WTC11 (cell line): ENCODE measurements at regions not wholly inside any gene's neighbourhood (a gene's known extent, or its start where the extent isn't known, plus 50 kb on each side); places are given as distances from the start of the nearest gene placed in this dataset.

Experiments
- ATAC-seq: fragments of 200-7000 bp; cut with Tn5 transposase; 2 replicates; pipeline ENCODE4 v1.10.0; 2021; ENCODE audit warnings: mild to moderate bottlenecking, moderate library complexity
- CTCF ChIA-PET: fragments of 300-600 bp; sonication (Branson Sonifier 250); formaldehyde crosslinking; loops from one replicate; lab custom pipeline; 2021; ENCODE audit warnings: antibody characterized with exemption; lab: Charles Lee
- POLR2A ChIA-PET: fragments of 350-600 bp; sonication (Branson Sonifier 250); formaldehyde crosslinking; loops from one replicate; lab custom pipeline; 2021; ENCODE audit warnings: antibody characterized with exemption; lab: Charles Lee
- DNase-seq: peaks from one replicate; pipeline ENCODE4 v3.0.0; 2021; ENCODE audit warnings: low spot score
- H3K27ac Mint-ChIP-seq: 2 replicates; pipeline ENCODE4 v1.8.0; 2021; ENCODE audit warnings: mixed read lengths
- H3K27me3 Mint-ChIP-seq: 2 replicates; pipeline ENCODE4 v1.8.0; 2021; ENCODE audit warnings: low read depth, mild to moderate bottlenecking, moderate library complexity, mixed read lengths
- H3K36me3 Mint-ChIP-seq: 2 replicates; pipeline ENCODE4 v1.8.0; 2021; ENCODE audit warnings: mixed read lengths
- H3K4me1 Mint-ChIP-seq: 2 replicates; pipeline ENCODE4 v1.8.0; 2022; ENCODE audit warnings: mixed read lengths
- H3K4me3 Mint-ChIP-seq: 2 replicates; pipeline ENCODE4 v1.8.0; 2021; ENCODE audit warnings: mild to moderate bottlenecking, moderate library complexity, mixed read lengths
- H3K9me3 Mint-ChIP-seq: 2 replicates; pipeline ENCODE4 v1.8.0; 2021; ENCODE audit warnings: mixed read lengths
- AR ChIP-seq: fragments of 250-450 bp; sonication (Bioruptor Pico); IDR thresholded peaks from 2 replicates; pipeline ENCODE4 v1.9.0; 2021; ENCODE audit warnings: mild to moderate bottlenecking
- CREB1 ChIP-seq: sonication (generic); formaldehyde crosslinking; IDR thresholded peaks from 2 replicates; pipeline ENCODE4 v1.8.0; 2023; ENCODE audit warnings: mild to moderate bottlenecking, missing genetic modification reagents
- ETV6 ChIP-seq: sonication (generic); formaldehyde crosslinking; IDR thresholded peaks from 2 replicates; pipeline ENCODE4 v1.8.1; 2022; ENCODE audit warnings: mild to moderate bottlenecking, missing genetic modification reagents
- FOXP1 ChIP-seq: sonication (generic); formaldehyde crosslinking; IDR thresholded peaks from 2 replicates; pipeline ENCODE4 v1.8.0; 2022; ENCODE audit warnings: missing genetic modification reagents, mild to moderate bottlenecking, moderate library complexity, borderline replicate concordance
- GTF2I ChIP-seq: fragments of 250-450 bp; sonication (Bioruptor Pico); conservative IDR thresholded peaks from 2 replicates; pipeline ENCODE4 v1.4.0; 2021; ENCODE audit warnings: mild to moderate bottlenecking
- IRF2 ChIP-seq: sonication (generic); formaldehyde crosslinking; IDR thresholded peaks from 2 replicates; pipeline ENCODE4 v1.8.0; 2022; ENCODE audit warnings: low read depth, missing genetic modification reagents, borderline replicate concordance
- MLX ChIP-seq: sonication (generic); formaldehyde crosslinking; IDR thresholded peaks from 2 replicates; pipeline ENCODE4 v1.8.1; 2023; ENCODE audit warnings: mild to moderate bottlenecking, missing genetic modification reagents, moderate library complexity
- MYBL2 ChIP-seq: sonication (generic); formaldehyde crosslinking; IDR thresholded peaks from 2 replicates; pipeline ENCODE4 v1.8.1; 2023; ENCODE audit warnings: mild to moderate bottlenecking, moderate library complexity, missing genetic modification reagents
- NFATC4 ChIP-seq: fragments of 250-450 bp; sonication (Bioruptor Pico); IDR thresholded peaks from 2 replicates; pipeline ENCODE4 v1.9.0; 2021; ENCODE audit warnings: mild to moderate bottlenecking
- NR1H2 ChIP-seq: sonication (generic); formaldehyde crosslinking; IDR thresholded peaks from 2 replicates; pipeline ENCODE4 v1.9.0; 2021; ENCODE audit warnings: mild to moderate bottlenecking, moderate library complexity, missing genetic modification reagents
- TEAD1 ChIP-seq: sonication (generic); formaldehyde crosslinking; IDR thresholded peaks from 2 replicates; pipeline ENCODE4 v1.8.0; 2022; ENCODE audit warnings: mild to moderate bottlenecking, missing genetic modification reagents
- ZNF121 ChIP-seq: sonication (generic); formaldehyde crosslinking; IDR thresholded peaks from 2 replicates; pipeline ENCODE4 v1.8.0; 2023; ENCODE audit warnings: missing genetic modification reagents
- ZNF317 ChIP-seq: sonication (generic); formaldehyde crosslinking; IDR thresholded peaks from 2 replicates; pipeline ENCODE4 v1.8.1; 2023; ENCODE audit warnings: low read depth, mild to moderate bottlenecking, moderate library complexity, missing genetic modification reagents, borderline replicate concordance
- ZNF423 ChIP-seq: fragments of 250-450 bp; sonication (Bioruptor Pico); IDR thresholded peaks from 2 replicates; pipeline ENCODE4 v2.1.2; 2022; ENCODE audit warnings: mild to moderate bottlenecking, moderate library complexity
- ZNF671 ChIP-seq: fragments of 250-450 bp; sonication (Bioruptor Pico); IDR thresholded peaks from 2 replicates; pipeline ENCODE4 v1.8.0; 2021; ENCODE audit warnings: mild to moderate bottlenecking
- TF ChIP-seq, protein P1 (sequence below): sonication (generic); formaldehyde crosslinking; IDR thresholded peaks from 2 replicates; pipeline ENCODE4 v1.8.1; 2022; ENCODE audit warnings: mild to moderate bottlenecking, missing genetic modification reagents, moderate library complexity, borderline replicate concordance
- TF ChIP-seq, protein P2 (sequence below): sonication (generic); formaldehyde crosslinking; IDR thresholded peaks from 2 replicates; pipeline ENCODE4 v1.8.1; 2022; ENCODE audit warnings: low read depth, missing genetic modification reagents, borderline replicate concordance
- TF ChIP-seq, protein P3 (sequence below): sonication (generic); formaldehyde crosslinking; conservative IDR thresholded peaks from 2 replicates; pipeline ENCODE4 v1.8.1; 2022; ENCODE audit warnings: mild to moderate bottlenecking, missing genetic modification reagents
- TF ChIP-seq, protein P4 (sequence below): sonication (generic); formaldehyde crosslinking; IDR thresholded peaks from 2 replicates; pipeline ENCODE4 v1.8.0; 2022; ENCODE audit warnings: mild to moderate bottlenecking, missing genetic modification reagents

- no peak for TF ChIP-seq FOXP1 (CRISPR knock-in tag)
- TF ChIP-seq, protein P1, sequence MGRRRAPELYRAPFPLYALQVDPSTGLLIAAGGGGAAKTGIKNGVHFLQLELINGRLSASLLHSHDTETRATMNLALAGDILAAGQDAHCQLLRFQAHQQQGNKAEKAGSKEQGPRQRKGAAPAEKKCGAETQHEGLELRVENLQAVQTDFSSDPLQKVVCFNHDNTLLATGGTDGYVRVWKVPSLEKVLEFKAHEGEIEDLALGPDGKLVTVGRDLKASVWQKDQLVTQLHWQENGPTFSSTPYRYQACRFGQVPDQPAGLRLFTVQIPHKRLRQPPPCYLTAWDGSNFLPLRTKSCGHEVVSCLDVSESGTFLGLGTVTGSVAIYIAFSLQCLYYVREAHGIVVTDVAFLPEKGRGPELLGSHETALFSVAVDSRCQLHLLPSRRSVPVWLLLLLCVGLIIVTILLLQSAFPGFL (CRISPR knock-in tag), result no peak
- TF ChIP-seq, protein P2, sequence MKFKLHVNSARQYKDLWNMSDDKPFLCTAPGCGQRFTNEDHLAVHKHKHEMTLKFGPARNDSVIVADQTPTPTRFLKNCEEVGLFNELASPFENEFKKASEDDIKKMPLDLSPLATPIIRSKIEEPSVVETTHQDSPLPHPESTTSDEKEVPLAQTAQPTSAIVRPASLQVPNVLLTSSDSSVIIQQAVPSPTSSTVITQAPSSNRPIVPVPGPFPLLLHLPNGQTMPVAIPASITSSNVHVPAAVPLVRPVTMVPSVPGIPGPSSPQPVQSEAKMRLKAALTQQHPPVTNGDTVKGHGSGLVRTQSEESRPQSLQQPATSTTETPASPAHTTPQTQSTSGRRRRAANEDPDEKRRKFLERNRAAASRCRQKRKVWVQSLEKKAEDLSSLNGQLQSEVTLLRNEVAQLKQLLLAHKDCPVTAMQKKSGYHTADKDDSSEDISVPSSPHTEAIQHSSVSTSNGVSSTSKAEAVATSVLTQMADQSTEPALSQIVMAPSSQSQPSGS (CRISPR knock-in tag), result no peak
- no peak for TF ChIP-seq IRF2 (CRISPR knock-in tag)
- TF ChIP-seq NFATC4 (CRISPR knock-in tag), result no peak
- TF ChIP-seq CREB1 (CRISPR knock-in tag), result no peak
- no peak for TF ChIP-seq MYBL2 (CRISPR knock-in tag)
- TF ChIP-seq, protein P3, sequence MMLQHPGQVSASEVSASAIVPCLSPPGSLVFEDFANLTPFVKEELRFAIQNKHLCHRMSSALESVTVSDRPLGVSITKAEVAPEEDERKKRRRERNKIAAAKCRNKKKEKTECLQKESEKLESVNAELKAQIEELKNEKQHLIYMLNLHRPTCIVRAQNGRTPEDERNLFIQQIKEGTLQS, result no peak
- TF ChIP-seq, protein P4, sequence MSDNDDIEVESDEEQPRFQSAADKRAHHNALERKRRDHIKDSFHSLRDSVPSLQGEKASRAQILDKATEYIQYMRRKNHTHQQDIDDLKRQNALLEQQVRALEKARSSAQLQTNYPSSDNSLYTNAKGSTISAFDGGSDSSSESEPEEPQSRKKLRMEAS (CRISPR knock-in tag), result no peak
- TF ChIP-seq AR (CRISPR knock-in tag), result no peak
- no peak for TF ChIP-seq TEAD1 (CRISPR knock-in tag)
- no peak for TF ChIP-seq ZNF317 (CRISPR knock-in tag)
- TF ChIP-seq ZNF671 (CRISPR knock-in tag), result no peak
- no peak for TF ChIP-seq ETV6 (CRISPR knock-in tag)
- TF ChIP-seq ZNF423, result no peak
- no peak for TF ChIP-seq GTF2I (CRISPR knock-in tag)
- H3K27ac Mint-ChIP-seq, result no peak overlapping the region
- peaks cover 11% of the 10 kb centered on the region; the same call in 1 of the 2 replicates for H3K36me3 Mint-ChIP-seq
- CTCF ChIA-PET, result interaction anchor here (0.7 kb wide), 1 partner anchor 35 kb away, joined by 4 read pairs; no protein-coding TSS in a partner anchor
- POLR2A ChIA-PET, result no interaction called here
- peaks cover 39% of the 10 kb centered on the region for H3K27me3 Mint-ChIP-seq
- peaks cover 11% of the 10 kb centered on the region for H3K9me3 Mint-ChIP-seq
- ATAC-seq, result no peak
- no peak for DNase-seq
- no peak overlapping the region for H3K4me3 Mint-ChIP-seq
- peaks cover 80% of the 10 kb centered on the region for H3K4me1 Mint-ChIP-seq
Observed at GRCh38 chr1:58000116-58000515, 546.4 kb downstream of the OMA1 start.

DNA sequence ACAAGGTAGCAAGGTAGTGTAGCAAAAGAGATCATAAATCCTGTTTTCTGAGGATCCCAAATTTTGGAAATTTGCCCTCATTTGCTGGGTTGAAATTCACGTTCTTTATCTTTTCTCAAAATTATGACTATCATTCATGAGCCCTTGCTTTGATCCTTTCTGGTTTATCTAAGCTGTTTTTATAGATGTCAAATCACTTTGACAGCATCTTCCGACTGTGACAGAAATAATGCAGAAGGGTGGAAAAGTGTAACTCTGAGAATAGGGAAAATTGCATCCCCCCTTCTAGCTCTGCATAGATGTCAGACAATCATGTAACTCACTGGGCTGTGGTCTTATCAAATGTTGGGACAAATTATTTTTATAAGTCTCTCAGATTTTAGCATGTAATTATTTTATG lies 550.1 kb downstream of the OMA1 start:
- TF ChIP-seq ZNF121, result no peak
- no peak for TF ChIP-seq NR1H2 (CRISPR knock-in tag)
- no peak for TF ChIP-seq MLX (CRISPR knock-in tag)
- peaks cover 11% of the 10 kb centered on the region; the same call in 1 of the 2 replicates for H3K36me3 Mint-ChIP-seq
- DNase-seq (no peak), ATAC-seq (no peak)
- ChIA-PET CTCF (no interaction called here), POLR2A (no interaction called here)
- peaks cover 56% of the 10 kb centered on the region for H3K27me3 Mint-ChIP-seq
- H3K4me1 Mint-ChIP-seq, result peaks cover 58% of the 10 kb centered on the region
- peaks cover 11% of the 10 kb centered on the region for H3K9me3 Mint-ChIP-seq
- no peak overlapping the region for H3K4me3 Mint-ChIP-seq
- no peak overlapping the region for H3K27ac Mint-ChIP-seq
